GM19372 (cell line): ENCODE measurements at regions not wholly inside any gene's neighbourhood (a gene's known extent, or its start where the extent isn't known, plus 50 kb on each side); places are given as distances from the start of the nearest gene placed in this dataset.
"Not testable (repeated sequence)": the region's sequence is repeated elsewhere in the genome, so short reads cannot be mapped to it uniquely, and the experiment has no call there.

ENCODE experiments used
- ATAC-seq: cut with Tn5 transposase; IDR thresholded peaks from one replicate; pipeline ENCODE4 v1.9.1; 2021; ENCODE audit warnings: mild to moderate bottlenecking, low read depth, moderate library complexity; ENCODE audit not compliant: unreplicated experiment

DNA sequence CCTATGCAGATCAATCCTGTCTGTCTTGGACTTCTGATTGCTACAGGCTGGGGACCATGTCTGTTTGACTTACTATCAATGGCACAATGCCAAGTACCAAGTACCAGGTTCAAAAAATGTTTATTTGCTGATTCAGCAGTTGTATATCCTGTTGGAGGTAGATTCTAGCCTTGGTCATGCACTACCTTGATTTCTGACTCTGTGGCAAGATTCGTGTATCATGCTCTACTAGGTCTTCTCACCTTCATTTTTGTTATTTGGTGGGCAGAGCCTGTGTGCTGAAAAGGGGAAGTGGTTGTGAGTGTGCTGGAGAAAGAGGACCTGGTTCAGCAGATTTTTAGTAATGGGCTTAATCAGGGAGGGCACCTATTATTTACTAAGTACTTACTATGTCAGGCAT is 192.4 kb upstream of the MYLIP start:
- ATAC-seq, result peak; percentile 79

DNA sequence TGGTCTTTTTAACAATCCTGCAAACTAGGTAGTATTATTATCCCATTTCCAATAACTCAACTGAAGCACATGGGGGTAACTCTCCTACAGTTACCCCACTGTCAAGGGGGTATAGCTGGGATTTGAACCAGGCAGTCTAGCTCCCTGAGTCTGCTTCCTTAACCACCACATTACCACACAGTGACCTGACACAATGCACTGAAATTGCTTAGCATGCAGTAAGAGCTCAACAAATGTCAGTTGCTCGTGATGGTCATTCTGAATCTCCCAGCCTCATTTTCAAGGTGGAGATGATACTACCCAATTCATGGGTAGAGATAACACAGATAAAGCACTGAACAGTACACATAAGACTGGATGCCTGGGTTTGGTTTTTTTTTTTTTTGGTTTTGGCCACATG is 193.2 kb upstream of the MYLIP start:
- no peak for ATAC-seq

DNA sequence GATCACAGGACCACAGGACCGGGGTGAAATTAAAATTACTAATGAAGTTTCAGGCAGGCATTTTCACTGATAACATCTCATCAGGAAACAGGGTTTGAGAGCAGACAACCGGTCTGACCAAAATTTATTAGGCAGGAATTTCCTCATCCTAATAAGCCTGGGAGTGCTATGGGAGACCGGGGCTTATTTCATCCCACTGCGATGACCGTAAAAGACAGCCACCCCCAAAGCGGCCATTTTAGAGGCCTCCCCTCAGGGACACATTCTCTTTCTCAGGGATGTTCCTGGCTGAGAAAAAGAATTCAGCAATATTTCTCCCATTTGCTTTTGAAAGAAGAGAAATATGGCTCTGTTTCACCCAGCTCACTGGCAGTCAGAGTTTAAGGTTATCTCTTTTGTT is 197.2 kb upstream of the MYLIP start:
- not testable (repeated sequence) for ATAC-seq

DNA sequence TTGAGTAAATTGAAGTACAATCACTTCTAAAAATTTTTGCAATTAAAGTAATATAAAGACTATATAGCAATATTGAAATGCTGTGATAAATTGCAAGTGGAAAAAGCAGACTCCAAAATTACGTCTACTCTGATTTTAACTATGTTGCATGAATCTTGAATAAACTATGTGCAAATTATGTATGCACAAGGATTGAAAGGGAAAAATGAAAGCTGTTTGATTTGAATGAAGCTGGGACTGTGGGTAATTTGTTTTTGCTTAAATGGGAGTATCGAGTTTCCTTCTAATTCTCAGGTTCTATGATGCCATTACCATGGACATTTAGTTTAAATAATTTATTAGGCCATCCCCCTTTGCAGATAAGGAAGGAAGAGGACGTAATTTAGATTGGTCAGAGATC is 198.7 kb upstream of the MYLIP start:
- ATAC-seq, result no peak

DNA sequence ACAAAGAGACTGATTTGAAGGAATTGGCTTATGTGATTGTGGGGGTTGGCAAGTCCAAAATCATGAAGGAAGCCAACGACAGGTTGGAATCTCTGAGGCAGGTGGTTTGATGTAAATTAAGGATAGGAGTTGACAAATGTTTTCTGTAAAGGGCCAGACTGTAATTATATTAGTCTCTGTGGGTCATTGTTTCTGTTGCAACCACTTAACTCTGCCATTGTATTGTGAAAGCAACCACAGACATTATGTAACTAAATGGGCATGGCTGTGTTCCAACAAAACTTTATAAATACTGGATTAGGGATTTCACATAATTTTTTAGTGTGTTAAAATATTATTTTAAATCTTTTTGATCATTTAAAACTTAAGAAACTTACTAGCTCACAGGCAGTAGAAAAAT is 199.2 kb upstream of the MYLIP start:
- ATAC-seq, result no peak

DNA sequence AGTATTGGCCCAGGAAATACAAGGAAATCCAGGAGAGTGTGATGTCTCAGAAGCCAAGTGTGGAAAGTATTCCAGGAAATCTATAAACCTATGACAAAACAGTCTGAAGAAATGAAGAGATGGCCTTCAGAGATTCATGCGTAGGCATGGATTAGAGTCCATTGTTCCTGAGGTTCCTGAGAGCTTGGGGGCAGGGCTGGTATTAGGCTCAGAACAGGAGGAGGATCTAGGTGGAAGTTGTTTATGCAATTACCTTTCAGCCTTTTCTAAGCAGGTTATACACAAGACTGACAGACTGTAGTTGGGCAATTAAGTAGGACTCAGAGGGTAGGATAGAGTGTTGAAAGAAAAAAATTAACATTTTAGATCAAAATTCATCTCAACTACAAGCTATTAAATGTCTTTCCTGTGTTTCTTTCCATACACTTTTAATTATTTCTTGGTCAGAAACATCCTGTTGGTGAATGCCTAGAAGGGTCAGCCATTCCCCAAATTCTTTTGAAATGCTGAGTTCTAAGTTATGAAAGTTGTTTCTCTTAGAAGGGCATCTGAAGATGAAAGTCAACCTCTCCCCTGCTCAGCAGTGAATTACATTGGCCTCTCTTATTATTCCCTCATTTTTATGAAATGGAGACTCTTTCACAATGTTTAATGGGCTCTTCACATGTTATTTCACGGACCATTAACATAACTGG is 201.2 kb upstream of the MYLIP start:
- no peak for ATAC-seq

DNA sequence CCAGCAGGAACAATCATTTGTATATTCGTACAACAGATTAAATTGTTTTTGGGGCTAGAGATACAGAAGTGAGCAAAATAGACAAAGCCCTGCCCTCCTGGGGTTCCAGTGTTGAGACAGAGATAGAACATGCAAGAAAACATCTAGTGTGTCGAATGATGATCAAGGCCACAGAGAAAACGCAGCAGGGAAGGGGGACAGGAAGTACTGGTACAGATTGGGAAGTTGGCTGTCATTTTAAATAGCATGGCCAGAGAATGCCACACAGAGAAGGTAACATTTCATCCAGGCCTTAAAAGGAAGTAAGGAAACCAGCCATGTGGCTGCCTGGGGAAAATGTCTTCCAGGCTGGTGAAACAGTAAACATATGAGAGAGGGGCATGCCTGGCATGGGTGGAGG is 202.6 kb upstream of the MYLIP start:
- no peak for ATAC-seq

GRCh38 chr6:15924893-15925292 is 204.0 kb upstream of the MYLIP start:
- ATAC-seq, result no peak

GRCh38 chr6:15922510-15923250 is 206.2 kb upstream of the MYLIP start:
- no peak for ATAC-seq

DNA sequence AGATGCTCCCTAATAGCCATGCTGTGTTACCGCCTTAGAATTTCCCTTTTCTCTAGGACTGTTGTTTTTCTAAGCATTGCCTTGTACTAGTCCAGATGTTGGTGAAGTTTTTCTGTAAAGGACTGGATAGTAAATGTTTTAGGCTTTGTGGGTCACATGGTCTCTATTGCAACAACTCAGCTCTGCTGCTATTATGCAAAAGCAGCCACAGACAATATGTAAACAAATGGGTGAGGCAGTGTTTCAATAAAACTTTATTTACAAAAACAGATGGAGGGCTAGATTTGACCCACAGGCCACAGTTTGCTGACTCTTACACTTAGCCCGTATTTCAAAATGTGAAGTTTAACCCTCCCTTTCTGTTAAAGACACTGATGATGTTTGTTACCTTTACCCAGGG is 207.6 kb upstream of the MYLIP start:
- ATAC-seq, result no peak

DNA sequence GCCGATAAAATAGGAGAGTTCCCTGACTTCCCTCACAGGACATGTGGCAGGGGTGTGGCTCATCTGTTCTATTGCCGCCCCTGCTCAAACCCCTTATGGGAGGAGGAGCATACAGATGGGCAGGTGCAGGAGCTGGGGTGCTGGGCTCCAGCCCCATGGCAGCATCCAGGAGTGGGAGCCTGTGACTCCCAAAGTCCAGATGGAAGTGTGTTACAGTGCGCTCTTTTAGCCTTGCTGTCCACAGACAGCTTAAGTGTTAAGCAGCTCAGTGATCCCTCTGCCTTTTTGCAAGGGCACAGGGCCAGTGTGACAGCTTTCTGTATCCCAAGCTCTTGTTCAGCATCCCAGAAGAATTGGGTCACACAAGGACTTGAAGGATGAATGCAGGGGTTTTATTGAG is 212.3 kb upstream of the MYLIP start:
- no peak for ATAC-seq

GRCh38 chr6:15915508-15916178 is 213.2 kb upstream of the MYLIP start:
- ATAC-seq, result no peak

GRCh38 chr6:15914553-15914952 is 214.3 kb upstream of the MYLIP start:
- no peak for ATAC-seq

GRCh38 chr6:15913573-15913972 is 215.3 kb upstream of the MYLIP start:
- ATAC-seq, result no peak

DNA sequence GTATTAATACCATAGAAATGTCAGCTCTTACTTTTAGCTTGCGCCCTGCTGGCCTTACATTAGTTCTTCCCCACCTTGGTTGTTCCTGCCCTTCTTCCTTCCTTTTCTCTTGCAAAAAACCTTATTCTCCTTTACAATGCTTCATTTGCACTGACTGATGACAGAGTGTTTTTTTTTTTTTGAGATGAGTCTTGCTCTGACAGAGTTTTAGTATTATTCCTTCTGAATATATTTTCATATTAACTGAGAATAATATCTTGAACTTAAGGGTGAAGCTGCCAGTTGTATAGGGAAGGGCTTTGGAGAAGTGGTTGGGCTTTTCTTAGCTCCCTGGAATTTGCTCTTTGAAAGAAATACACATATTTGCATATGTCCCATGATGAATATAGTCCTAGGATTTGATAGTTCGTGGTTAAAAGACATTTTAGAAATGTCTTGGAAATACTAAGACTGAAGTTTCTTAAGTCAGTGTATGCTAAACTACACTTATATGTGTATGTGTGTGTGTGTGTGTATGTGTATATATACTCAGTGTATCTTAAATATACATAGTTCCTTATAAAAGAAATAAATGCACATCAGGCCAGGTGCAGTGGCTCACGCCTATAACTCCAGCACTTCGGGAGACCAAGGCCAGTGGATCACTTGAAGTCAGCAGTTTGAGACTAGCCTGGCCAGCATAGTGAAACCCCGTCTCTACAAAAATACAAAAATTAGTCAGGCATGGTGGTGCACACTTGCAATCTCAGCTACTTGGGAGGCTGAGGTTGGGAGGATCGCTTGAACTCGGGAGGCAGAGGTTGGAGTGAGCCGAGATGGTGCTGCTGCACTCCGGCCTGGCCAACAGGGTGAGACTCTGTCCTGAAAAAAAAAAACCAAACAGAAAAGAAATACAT is 216.1 kb upstream of the MYLIP start:
- ATAC-seq, result no peak

GRCh38 chr6:15911753-15912504 is 217.0 kb upstream of the MYLIP start:
- ATAC-seq, result no peak

DNA sequence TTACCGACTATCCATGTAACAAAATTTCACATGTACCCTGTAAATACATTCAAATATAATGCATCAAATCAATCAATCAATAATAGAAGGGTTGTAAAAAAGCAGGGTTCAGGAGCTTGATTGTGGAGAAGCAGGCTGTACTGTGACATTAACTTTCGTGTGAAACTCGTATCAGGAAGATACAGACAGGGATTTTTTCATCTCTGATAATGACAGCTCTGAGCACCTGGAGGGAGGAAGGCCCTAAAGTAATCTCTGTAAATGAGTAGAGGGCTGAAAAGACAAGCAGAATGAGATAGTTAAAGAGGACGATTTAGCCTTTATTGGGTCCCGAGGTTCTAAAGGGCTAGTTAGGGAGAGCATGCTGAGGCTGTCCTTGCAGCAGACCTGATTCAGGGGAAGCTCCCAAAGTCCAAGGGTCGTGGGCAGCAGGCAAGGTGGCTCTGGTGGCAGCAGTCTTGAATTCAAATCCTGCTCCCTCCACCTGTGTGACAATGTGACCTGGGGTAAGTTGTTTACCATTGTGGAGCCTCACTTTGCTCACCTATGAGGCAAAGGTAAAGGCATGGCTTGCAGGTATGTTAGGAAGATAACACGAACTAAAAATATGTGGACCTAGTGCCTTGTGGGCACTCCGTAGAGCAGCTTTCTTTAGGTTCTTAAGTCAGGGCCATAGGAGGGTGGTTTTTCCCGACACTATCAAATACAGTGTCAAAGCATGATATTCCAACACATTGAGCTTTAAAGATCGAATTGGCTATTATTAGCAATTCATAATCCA is 219.4 kb upstream of the MYLIP start:
- no peak for ATAC-seq

DNA sequence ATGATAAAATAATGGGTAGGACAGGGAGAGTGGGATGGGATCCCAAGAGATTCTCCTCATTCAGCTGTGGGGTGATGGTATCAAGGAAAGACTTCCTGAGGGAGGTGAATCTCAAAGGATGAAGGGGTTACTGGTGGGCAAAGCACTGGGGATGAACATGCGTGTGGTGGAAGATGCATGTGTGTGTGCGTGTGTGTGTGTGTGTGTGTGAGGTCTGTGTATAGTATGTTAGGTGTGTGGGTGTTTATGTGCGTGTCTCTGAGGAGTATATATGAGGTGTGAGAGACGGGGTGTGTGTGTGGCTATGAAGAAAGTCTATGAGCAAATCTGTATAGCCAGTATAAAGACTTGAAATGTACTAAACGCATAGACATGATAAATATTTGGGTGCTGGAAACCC is 220.0 kb upstream of the MYLIP start:
- no peak for ATAC-seq

DNA sequence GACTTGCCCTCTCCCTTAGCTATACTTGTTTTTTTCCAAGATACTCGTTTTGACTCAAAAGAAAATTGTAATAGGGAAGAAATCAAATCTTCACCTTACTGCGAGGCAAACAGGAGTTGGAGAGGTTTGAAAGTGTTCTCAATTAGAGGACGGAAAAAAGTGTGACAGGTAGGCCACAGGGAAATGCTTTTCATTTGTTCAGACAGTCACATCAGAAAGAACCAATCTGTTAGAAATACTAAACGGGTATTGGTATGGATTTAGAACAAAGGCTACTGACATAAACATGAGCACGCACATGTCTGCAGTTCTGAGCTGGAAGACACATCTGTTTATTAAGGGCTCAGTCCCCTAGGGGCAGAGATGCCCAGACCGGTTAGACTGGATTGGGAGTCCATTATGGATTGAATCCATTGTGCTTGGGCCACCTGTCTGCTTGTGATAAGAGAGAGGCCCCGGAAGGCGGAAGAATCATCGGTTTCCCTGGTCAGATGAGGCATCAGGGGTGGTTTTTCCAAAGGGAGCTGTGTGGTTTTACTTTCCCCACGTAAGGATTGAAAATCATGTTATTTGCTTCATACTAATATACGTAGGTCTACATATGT is 220.9 kb upstream of the MYLIP start:
- no peak for ATAC-seq
